Chondrocyte (in vitro differentiated cells): ENCODE measurements at regions not wholly inside any gene's neighbourhood (a gene's known extent, or its start where the extent isn't known, plus 50 kb on each side); places are given as distances from the start of the nearest gene placed in this dataset.
"Not testable (repeated sequence)": the region's sequence is repeated elsewhere in the genome, so short reads cannot be mapped to it uniquely, and the experiment has no call there.

Experiments
- DNase-seq: peaks from one replicate; pipeline ENCODE4 v3.0.0; 2021; ENCODE audit warnings: mixed read lengths, low spot score
- H3K27ac Mint-ChIP-seq: one replicate; pipeline ENCODE4 v1.8.0; 2021; ENCODE audit warnings: mild to moderate bottlenecking, moderate library complexity, mixed read lengths; ENCODE audit not compliant: unreplicated experiment
- H3K27me3 Mint-ChIP-seq: 2 replicates; pipeline ENCODE4 v1.8.0; 2021; ENCODE audit warnings: low read depth, mixed read lengths
- H3K36me3 Mint-ChIP-seq: 2 replicates; pipeline ENCODE4 v1.8.0; 2021; ENCODE audit warnings: low read depth, mixed read lengths
- H3K4me1 Mint-ChIP-seq: 2 replicates; pipeline ENCODE4 v1.8.0; 2021; ENCODE audit warnings: low read depth, mild to moderate bottlenecking, mixed read lengths
- H3K4me3 Mint-ChIP-seq: one replicate; pipeline ENCODE4 v1.8.0; 2021; ENCODE audit warnings: mild to moderate bottlenecking, moderate library complexity, mixed read lengths; ENCODE audit not compliant: unreplicated experiment
- H3K9me3 Mint-ChIP-seq: 2 replicates; pipeline ENCODE4 v1.8.0; 2021; ENCODE audit warnings: low read depth, mixed read lengths
- TF ChIP-seq, protein P1 (sequence below): fragments of 200-600 bp; sonication (generic); IDR thresholded peaks from 2 replicates; pipeline ENCODE4 v1.5.0; 2021; ENCODE audit warnings: antibody characterized with exemption, mild to moderate bottlenecking, moderate library complexity

- TF ChIP-seq, protein P1, sequence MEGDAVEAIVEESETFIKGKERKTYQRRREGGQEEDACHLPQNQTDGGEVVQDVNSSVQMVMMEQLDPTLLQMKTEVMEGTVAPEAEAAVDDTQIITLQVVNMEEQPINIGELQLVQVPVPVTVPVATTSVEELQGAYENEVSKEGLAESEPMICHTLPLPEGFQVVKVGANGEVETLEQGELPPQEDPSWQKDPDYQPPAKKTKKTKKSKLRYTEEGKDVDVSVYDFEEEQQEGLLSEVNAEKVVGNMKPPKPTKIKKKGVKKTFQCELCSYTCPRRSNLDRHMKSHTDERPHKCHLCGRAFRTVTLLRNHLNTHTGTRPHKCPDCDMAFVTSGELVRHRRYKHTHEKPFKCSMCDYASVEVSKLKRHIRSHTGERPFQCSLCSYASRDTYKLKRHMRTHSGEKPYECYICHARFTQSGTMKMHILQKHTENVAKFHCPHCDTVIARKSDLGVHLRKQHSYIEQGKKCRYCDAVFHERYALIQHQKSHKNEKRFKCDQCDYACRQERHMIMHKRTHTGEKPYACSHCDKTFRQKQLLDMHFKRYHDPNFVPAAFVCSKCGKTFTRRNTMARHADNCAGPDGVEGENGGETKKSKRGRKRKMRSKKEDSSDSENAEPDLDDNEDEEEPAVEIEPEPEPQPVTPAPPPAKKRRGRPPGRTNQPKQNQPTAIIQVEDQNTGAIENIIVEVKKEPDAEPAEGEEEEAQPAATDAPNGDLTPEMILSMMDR, result no peak
- Mint-ChIP-seq H3K9me3 (no peaks in the 10 kb centered on the region), H3K4me3 (no peak overlapping the region), H3K27ac (no peak overlapping the region), H3K36me3 (no peaks in the 10 kb centered on the region), H3K27me3 (no peaks in the 10 kb centered on the region), H3K4me1 (no peaks in the 10 kb centered on the region)
- peak; percentile 98 for DNase-seq
Observed at GRCh38 chr21:9767592-9768375, 753.6 kb upstream of the TPTE start.

GRCh38 chr21:9768376-9769130 is 752.8 kb upstream of the TPTE start:
- not testable (repeated sequence) for DNase-seq, H3K4me3 Mint-ChIP-seq, H3K9me3 Mint-ChIP-seq, H3K4me1 Mint-ChIP-seq, H3K36me3 Mint-ChIP-seq, H3K27me3 Mint-ChIP-seq, H3K27ac Mint-ChIP-seq

DNA sequence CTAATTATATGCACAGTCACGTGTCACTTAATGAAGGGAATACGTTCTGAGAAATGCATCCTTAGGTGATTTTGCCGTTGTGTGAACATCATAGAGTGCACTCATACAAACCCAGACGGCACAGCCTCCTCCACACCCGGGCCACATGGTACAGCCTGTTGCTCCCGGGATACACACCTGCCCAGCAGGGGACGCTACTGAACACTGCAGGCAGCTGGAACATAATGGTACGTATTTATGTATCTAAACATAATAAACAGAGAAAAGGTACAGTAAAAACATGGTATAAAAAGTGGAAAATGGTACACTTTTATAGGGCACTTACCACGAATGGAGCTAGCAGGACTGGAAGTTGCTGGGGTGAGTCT is 752.3 kb upstream of the TPTE start:
- not testable (repeated sequence) for DNase-seq, H3K9me3 Mint-ChIP-seq, H3K4me3 Mint-ChIP-seq, H3K27ac Mint-ChIP-seq, H3K4me1 Mint-ChIP-seq, H3K27me3 Mint-ChIP-seq, H3K36me3 Mint-ChIP-seq

- H3K9me3 Mint-ChIP-seq, result peaks cover 14% of the 10 kb centered on the region
Observed at GRCh38 chr21:9769718-9770690, 751.4 kb upstream of the TPTE start.

DNA sequence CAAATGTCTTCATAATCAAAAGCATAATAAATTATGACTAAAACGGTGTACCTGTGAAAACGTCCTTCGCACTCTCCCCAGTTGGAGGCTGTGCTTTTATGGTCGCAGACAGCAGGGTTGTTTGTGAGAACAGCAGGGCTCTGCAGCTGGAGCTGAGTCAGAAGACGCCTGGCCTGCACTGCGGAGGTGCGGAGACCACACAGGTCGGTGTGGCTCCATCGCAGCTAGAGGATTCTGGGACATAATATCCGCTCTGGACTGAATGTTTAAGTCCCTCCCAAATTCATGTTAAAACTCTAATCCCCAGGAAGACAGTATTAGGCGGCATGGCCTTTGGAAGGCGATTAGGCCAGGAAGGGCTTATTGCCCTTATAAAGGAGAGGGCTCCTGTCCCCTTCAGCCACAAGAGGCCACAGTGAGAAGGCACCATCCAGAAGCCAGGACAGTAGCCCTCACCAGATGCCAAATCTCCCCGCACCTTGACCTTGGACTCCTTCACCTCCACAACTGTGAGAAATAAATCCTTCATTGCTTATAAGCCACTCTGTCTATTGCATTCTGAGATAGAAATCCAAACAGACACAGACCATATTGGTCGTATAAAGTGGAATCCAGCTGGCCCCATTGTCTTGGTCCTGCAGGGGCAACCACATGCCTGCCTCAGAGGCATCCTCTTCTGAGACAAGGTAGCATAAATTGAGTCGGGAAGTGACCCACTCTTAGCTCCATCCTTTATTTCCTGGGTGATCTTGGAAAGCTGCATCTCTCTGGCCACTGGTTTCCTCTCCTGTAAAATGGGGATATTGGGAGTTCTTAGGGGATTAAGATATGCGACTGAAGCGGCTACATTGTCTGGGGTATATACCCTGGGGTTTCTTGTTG is 749.7 kb upstream of the TPTE start:
- not testable (repeated sequence) for H3K27ac Mint-ChIP-seq, H3K4me3 Mint-ChIP-seq, H3K4me1 Mint-ChIP-seq, H3K27me3 Mint-ChIP-seq, H3K36me3 Mint-ChIP-seq
- peaks cover 27% of the 10 kb centered on the region for H3K9me3 Mint-ChIP-seq
- peak; percentile 70 for DNase-seq

More at GRCh38 chr21:9769718-9770690, 751.4 kb upstream of the TPTE start:
- not testable (repeated sequence) for H3K36me3 Mint-ChIP-seq, H3K27ac Mint-ChIP-seq, DNase-seq, H3K4me3 Mint-ChIP-seq, H3K4me1 Mint-ChIP-seq, H3K27me3 Mint-ChIP-seq

GRCh38 chr21:9772348-9772672 is 749.1 kb upstream of the TPTE start:
- H3K36me3 Mint-ChIP-seq, result no peaks in the 10 kb centered on the region
- no peak for DNase-seq
- H3K27ac Mint-ChIP-seq, result no peak overlapping the region
- no peaks in the 10 kb centered on the region for H3K27me3 Mint-ChIP-seq
- TF ChIP-seq, protein P1, result no peak
- no peak overlapping the region for H3K4me3 Mint-ChIP-seq
- peaks cover 29% of the 10 kb centered on the region for H3K9me3 Mint-ChIP-seq
- H3K4me1 Mint-ChIP-seq, result no peaks in the 10 kb centered on the region

DNA sequence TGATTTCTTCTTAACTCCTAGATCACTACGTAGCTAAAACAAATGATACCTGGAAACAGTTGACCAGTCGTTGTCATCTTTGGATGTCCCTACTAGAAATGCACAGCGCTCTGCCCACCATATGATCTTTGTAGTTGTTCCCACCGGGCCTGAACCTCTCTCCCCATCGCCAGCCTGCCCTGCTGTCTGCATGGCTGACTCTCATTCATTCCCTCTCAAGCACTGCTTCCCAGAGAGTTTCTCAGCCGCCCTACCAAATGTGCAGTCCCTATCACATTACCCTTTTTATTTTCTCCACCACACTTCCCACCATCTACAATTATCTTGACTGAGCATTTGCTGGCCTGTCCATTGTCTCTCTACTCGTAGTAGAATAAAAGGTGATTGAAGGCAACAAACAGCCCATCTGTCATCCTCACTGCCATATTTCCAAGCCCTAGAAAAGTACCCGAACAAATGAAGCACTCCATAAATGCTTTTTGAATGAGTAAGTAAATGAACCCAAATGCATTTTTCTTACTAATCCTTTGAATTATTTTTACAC is 748.4 kb upstream of the TPTE start:
- H3K4me3 Mint-ChIP-seq, H3K27me3 Mint-ChIP-seq, H3K27ac Mint-ChIP-seq, H3K4me1 Mint-ChIP-seq, H3K36me3 Mint-ChIP-seq: not testable (repeated sequence)
- peak; percentile 78 for DNase-seq
- H3K9me3 Mint-ChIP-seq, result peaks cover 36% of the 10 kb centered on the region
